Fibroblast of lung (primary cell): ENCODE measurements at regions not wholly inside any gene's neighbourhood (a gene's known extent, or its start where the extent isn't known, plus 50 kb on each side); places are given as distances from the start of the nearest gene placed in this dataset.

Source experiments
- DNase-seq, 2 donors: peaks; one replicate each; pipeline versions ENCODE4 v3.0.0 to v3.0.0-alpha.2; 2010; ENCODE audit warnings: low read depth in 2 of 2
- H2AFZ ChIP-seq: 2 replicates; pipeline ENCODE4 v1.5.1; 2012; ENCODE audit warnings: low read length, control low read depth, inconsistent platforms
- H3K27ac ChIP-seq: 2 replicates; pipeline ENCODE4 v1.5.1; 2011; ENCODE audit warnings: low read length, control low read depth; ENCODE audit not compliant: insufficient read depth
- H3K27me3 ChIP-seq: 2 replicates; pipeline ENCODE4 v1.5.1; 2011; ENCODE audit warnings: mild to moderate bottlenecking, low read length; ENCODE audit not compliant: control insufficient read depth, insufficient read depth
- H3K36me3 ChIP-seq: 2 replicates; pipeline ENCODE4 v1.5.1; 2011; ENCODE audit warnings: low read length; ENCODE audit not compliant: control insufficient read depth, insufficient read depth
- H3K4me1 ChIP-seq: 2 replicates; pipeline ENCODE4 v1.5.1; 2011; ENCODE audit warnings: low read length; ENCODE audit not compliant: control insufficient read depth, insufficient read depth; ENCODE audit errors: extremely low read depth
- H3K4me2 ChIP-seq: 2 replicates; pipeline ENCODE4 v1.5.1; 2011; ENCODE audit warnings: low read length, control low read depth; ENCODE audit not compliant: insufficient read depth; ENCODE audit errors: extremely low read depth
- H3K4me3 ChIP-seq, 4 experiments: fragments of 200-600 bp in 1 of 4; sonication (generic) in 1 of 4; replicated peaks in 1 of 4; 2 replicates each; pipeline ENCODE4 v1.5.1; 2011 to 2016; ENCODE audit warnings: low read length in 4 of 4, low read depth in 3 of 4, mild to moderate bottlenecking in 3 of 4, control low read depth in 2 of 4, inconsistent platforms in 1 of 4, mixed read lengths in 1 of 4; ENCODE audit not compliant: insufficient read depth in 1 of 4; ENCODE audit errors: control extremely low read depth in 1 of 4
- H3K79me2 ChIP-seq: 2 replicates; pipeline ENCODE4 v1.5.1; 2012; ENCODE audit warnings: mild to moderate bottlenecking, low read length, inconsistent platforms; ENCODE audit not compliant: control insufficient read depth, insufficient read depth
- H3K9ac ChIP-seq: 2 replicates; pipeline ENCODE4 v1.5.1; 2011; ENCODE audit warnings: mild to moderate bottlenecking, low read length, control low read depth; ENCODE audit not compliant: insufficient read depth
- H3K9me3 ChIP-seq: 2 replicates; pipeline ENCODE4 v1.5.1; 2012; ENCODE audit warnings: low read depth, low read length; ENCODE audit not compliant: control insufficient read depth, insufficient read depth
- H4K20me1 ChIP-seq: 2 replicates; pipeline ENCODE4 v1.5.1; 2011; ENCODE audit warnings: low read length; ENCODE audit not compliant: control insufficient read depth, insufficient read depth; ENCODE audit errors: extremely low read depth
- CTCF ChIP-seq, 2 donors: IDR thresholded peaks in 1 of 2; conservative IDR thresholded peaks in 1 of 2; 1 replicate in 1 of 2; 2 replicates in 1 of 2; pipeline ENCODE4 v1.5.1; 2011 to 2012; ENCODE audit warnings: low read length in 2 of 2, control low read depth in 1 of 2, inconsistent platforms in 1 of 2, low read depth in 1 of 2, mild to moderate bottlenecking in 1 of 2
- EZH2 ChIP-seq: IDR thresholded peaks from 2 replicates; pipeline ENCODE4 v1.5.1; 2012; ENCODE audit warnings: low read length, control low read depth, mild to moderate bottlenecking; ENCODE audit errors: missing control alignments

- no peaks in the 10 kb centered on the region for H4K20me1 ChIP-seq
- no peak overlapping the region for H2AFZ ChIP-seq
- no peaks in the 10 kb centered on the region for H3K79me2 ChIP-seq
- no peaks in the 10 kb centered on the region for H3K4me1 ChIP-seq
- no peak for TF ChIP-seq CTCF (conservative IDR thresholded peaks at IDR 0.05 in 1 of 2, IDR thresholded peaks at IDR 0.05 in 1 of 2; ENCODE audit: low read depth in 1 of 2, low read length in 2 of 2)
- TF ChIP-seq EZH2: no peak
- H3K36me3 ChIP-seq: no peaks in the 10 kb centered on the region
- DNase-seq: no peak
- no peak overlapping the region for H3K4me2 ChIP-seq
- no peak overlapping the region for H3K9ac ChIP-seq
- H3K4me3 ChIP-seq: no peak overlapping the region
- H3K27ac ChIP-seq: no peak overlapping the region
- no peaks in the 10 kb centered on the region for H3K9me3 ChIP-seq
- no peaks in the 10 kb centered on the region for H3K27me3 ChIP-seq
Measured at GRCh38 chr1:168865850-168866620, 137.0 kb upstream of the DPT start.

GRCh38 chr1:168867941-168868634 is 139.1 kb upstream of the DPT start:
- Histone ChIP-seq H3K4me1 (no peaks in the 10 kb centered on the region), H4K20me1 (no peaks in the 10 kb centered on the region), H2AFZ (no peak overlapping the region), H3K36me3 (no peaks in the 10 kb centered on the region), H3K9me3 (no peaks in the 10 kb centered on the region), H3K27ac (no peak overlapping the region), H3K27me3 (no peaks in the 10 kb centered on the region), H3K4me2 (no peak overlapping the region), H3K79me2 (no peaks in the 10 kb centered on the region), H3K9ac (no peak overlapping the region), H3K4me3 (no peak overlapping the region)
- TF ChIP-seq EZH2 (no peak), CTCF (conservative IDR thresholded peaks at IDR 0.05 in 1 of 2, IDR thresholded peaks at IDR 0.05 in 1 of 2; ENCODE audit: low read depth in 1 of 2, low read length in 2 of 2) (no peak)
- no peak for DNase-seq

- Histone ChIP-seq H4K20me1 (no peaks in the 10 kb centered on the region), H3K36me3 (no peaks in the 10 kb centered on the region), H3K9ac (no peak overlapping the region), H3K4me3 (no peak overlapping the region), H3K9me3 (no peaks in the 10 kb centered on the region), H3K4me1 (no peaks in the 10 kb centered on the region), H3K27me3 (no peaks in the 10 kb centered on the region), H2AFZ (no peak overlapping the region), H3K79me2 (no peaks in the 10 kb centered on the region), H3K27ac (no peak overlapping the region), H3K4me2 (no peak overlapping the region)
- DNase-seq: no peak
- no peak for TF ChIP-seq CTCF (conservative IDR thresholded peaks at IDR 0.05 in 1 of 2, IDR thresholded peaks at IDR 0.05 in 1 of 2; ENCODE audit: low read depth in 1 of 2, low read length in 2 of 2)
- no peak for TF ChIP-seq EZH2
Measured at GRCh38 chr1:168871531-168871930, 142.5 kb upstream of the DPT start.
